GM10266 (cell line): ENCODE measurements at regions not wholly inside any gene's neighbourhood (a gene's known extent, or its start where the extent isn't known, plus 50 kb on each side); places are given as distances from the start of the nearest gene placed in this dataset.

ENCODE experiments used
- DNase-seq: peaks from one replicate; pipeline ENCODE4 v3.0.0; 2012; ENCODE audit errors: extremely low spot score
- CTCF ChIP-seq: IDR thresholded peaks from 2 replicates; pipeline ENCODE4 v1.5.1; 2012; ENCODE audit warnings: mild to moderate bottlenecking, low read depth; ENCODE audit not compliant: control insufficient read depth, insufficient read depth; ENCODE audit errors: missing control alignments

- no peak for DNase-seq
- TF ChIP-seq CTCF: no peak
Observed at GRCh38 chr10:21191512-21191911, 294.4 kb upstream of the NEBL start.

- TF ChIP-seq CTCF: no peak
- no peak for DNase-seq
Observed at GRCh38 chr10:21184984-21185383, 287.9 kb upstream of the NEBL start.

GRCh38 chr10:21184216-21184615, 287.1 kb upstream of the NEBL start:
- TF ChIP-seq CTCF: no peak
- DNase-seq: no peak

- no peak for TF ChIP-seq CTCF
- no peak for DNase-seq
Observed at GRCh38 chr10:21183025-21183424, 285.9 kb upstream of the NEBL start.

- no peak for TF ChIP-seq CTCF
- no peak for DNase-seq
Observed at GRCh38 chr10:21181451-21181850, 284.3 kb upstream of the NEBL start.

GRCh38 chr10:21180604-21181003, 283.5 kb upstream of the NEBL start:
- TF ChIP-seq CTCF: no peak
- DNase-seq: no peak

GRCh38 chr10:21176934-21177480, 279.9 kb upstream of the NEBL start:
- DNase-seq: no peak
- TF ChIP-seq CTCF: no peak
